ENCODE measurements at regions not wholly inside any gene's neighbourhood (a gene's known extent, or its start where the extent isn't known, plus 50 kb on each side); places are given as distances from the start of the nearest gene placed in this dataset.

GRCh38 chr2:9745153-9745899 is 97.9 kb upstream of the TAF1B start:
- in situ Hi-C loops (cut with MboI; ENCODE audit: low pct_unique_long_range_greater_than_20kb in 2 of 9, low sequenced_read_pairs in 9 of 9, unreplicated experiment in 9 of 9) = no loop called here
- WGBS, 10 experiments = 95 to 100% methylated on average over 2 of the region's 3 CpGs; no CpG with 5 or more reads in 8 of the 10 experiments
- no peak overlapping the region for H3K27ac ChIP-seq
- H3K4me1 ChIP-seq (replicated peaks in 1 of 2) = peaks cover 0 to 10% of the 10 kb centered on the region in 2 donors
- ATAC-seq (replicated peaks in 6 of 8) = no peak
- H3K4me3 ChIP-seq = no peak overlapping the region

DNA sequence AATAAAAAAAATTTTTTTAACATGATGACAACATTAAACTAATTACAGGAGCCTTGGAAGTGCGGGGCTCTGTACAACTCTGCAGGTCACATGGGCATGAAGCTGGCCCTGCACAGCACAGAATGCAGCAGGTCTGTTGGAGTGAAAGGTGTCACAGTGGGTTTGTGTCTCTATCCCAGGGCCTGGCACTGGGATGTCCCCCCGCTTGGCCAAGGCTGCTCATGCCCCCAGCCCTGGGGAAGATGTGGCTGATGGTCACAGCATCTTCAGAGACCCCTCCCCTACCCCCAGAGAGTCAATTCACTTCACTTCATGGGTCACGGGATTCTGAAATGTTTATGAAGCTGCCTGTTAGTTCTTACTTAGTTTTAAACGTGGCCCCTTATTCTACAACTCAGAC is 95.9 kb upstream of the TAF1B start:
- Histone ChIP-seq H3K4me3 (no peak overlapping the region), H3K4me1 (replicated peaks in 1 of 2) (peaks cover 0 to 10% of the 10 kb centered on the region in 2 donors), H3K27ac (no peak overlapping the region)
- WGBS, 10 experiments = 20 to 100% (median 80%) methylated on average over 1 to 3 of the region's 4 CpGs; no CpG with 5 or more reads in 3 of the 10 experiments
- in situ Hi-C loops (cut with MboI; ENCODE audit: low pct_unique_long_range_greater_than_20kb in 2 of 9, low sequenced_read_pairs in 9 of 9, unreplicated experiment in 9 of 9) = no loop called here
- no peak for ATAC-seq (replicated peaks in 6 of 8)

DNA sequence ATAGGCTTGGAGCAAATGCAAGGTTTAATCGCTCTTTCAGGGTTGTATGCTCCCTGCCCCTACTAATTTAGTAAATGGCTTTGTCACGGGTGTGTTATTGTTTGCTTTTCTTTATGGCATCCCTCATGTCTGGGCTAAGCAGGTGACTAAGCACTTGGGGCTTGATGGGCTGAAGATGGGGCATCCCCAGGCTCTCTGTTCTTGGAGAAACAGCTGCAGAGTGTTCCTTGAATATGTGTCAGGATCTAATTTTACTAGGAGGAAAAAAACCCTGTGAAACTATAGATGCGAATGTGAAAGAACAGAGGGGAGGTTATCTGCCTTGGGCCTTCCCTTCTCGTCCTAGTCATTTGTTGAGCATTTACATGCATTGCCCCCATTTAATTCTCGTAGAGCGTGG is 94.7 kb upstream of the TAF1B start:
- 33 to 100% (median 83%) methylated on average over 1 to 4 of the region's 6 CpGs; no CpG with 5 or more reads in 1 of the 10 experiments for WGBS, 10 experiments
- Histone ChIP-seq H3K4me1 (replicated peaks in 1 of 2) (peaks cover 9 to 18% of the 10 kb centered on the region in 2 donors), H3K27ac (no peak overlapping the region), H3K4me3 (no peak overlapping the region)
- in situ Hi-C loops (cut with MboI; ENCODE audit: low pct_unique_long_range_greater_than_20kb in 2 of 9, low sequenced_read_pairs in 9 of 9, unreplicated experiment in 9 of 9) = no loop called here
- no peak for ATAC-seq (replicated peaks in 6 of 8)

GRCh38 chr2:9749546-9750223 is 93.6 kb upstream of the TAF1B start:
- ATAC-seq (replicated peaks in 6 of 8) = no peak
- 61 to 86% (median 75%) methylated on average over 2 to 9 of the region's 9 CpGs; no CpG with 5 or more reads in 3 of the 10 experiments for WGBS, 10 experiments
- Histone ChIP-seq H3K4me1 (replicated peaks in 1 of 2) (peaks cover 20 to 21% of the 10 kb centered on the region in 2 donors), H3K4me3 (no peak overlapping the region), H3K27ac (no peak overlapping the region)
- in situ Hi-C loops (cut with MboI; ENCODE audit: low pct_unique_long_range_greater_than_20kb in 2 of 9, low sequenced_read_pairs in 9 of 9, unreplicated experiment in 9 of 9) = no loop called here

GRCh38 chr2:9750224-9751215 is 92.8 kb upstream of the TAF1B start:
- no peak overlapping the region for H3K4me3 ChIP-seq
- 60 to 100% (median 93%) methylated on average over 1 to 7 of the region's 9 CpGs for WGBS, 10 experiments
- H3K27ac ChIP-seq = no peak overlapping the region
- in situ Hi-C loops (cut with MboI; ENCODE audit: low pct_unique_long_range_greater_than_20kb in 2 of 9, low sequenced_read_pairs in 9 of 9, unreplicated experiment in 9 of 9) = no loop called here
- no peak for ATAC-seq (replicated peaks in 6 of 8)
- peaks cover 18 to 21% of the 10 kb centered on the region in 2 donors for H3K4me1 ChIP-seq (replicated peaks in 1 of 2)

DNA sequence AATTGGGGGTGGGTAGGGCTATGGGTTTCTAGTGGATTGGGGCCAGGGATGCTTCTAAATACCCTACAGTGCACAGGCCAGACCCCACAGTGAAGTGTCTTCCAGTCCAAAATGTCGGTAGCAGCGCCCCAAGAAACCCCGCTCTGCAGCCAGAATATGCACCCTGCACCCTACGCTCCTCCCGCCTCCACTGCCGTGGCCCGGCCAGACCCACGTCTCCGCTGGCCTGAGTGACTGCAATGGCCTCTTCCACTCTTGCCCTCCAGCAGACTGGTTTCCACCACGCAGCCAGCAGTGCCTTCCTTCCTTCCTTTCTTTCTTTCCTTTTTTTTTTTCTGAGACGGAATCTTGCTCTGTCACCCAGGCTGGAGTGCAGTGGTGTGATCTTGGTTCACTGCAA is 91.4 kb upstream of the TAF1B start:
- H3K4me3 ChIP-seq = no peak overlapping the region
- H3K4me1 ChIP-seq (replicated peaks in 1 of 2) = peaks cover 18 to 24% of the 10 kb centered on the region in 2 donors
- in situ Hi-C loops (cut with MboI; ENCODE audit: low pct_unique_long_range_greater_than_20kb in 2 of 9, low sequenced_read_pairs in 9 of 9, unreplicated experiment in 9 of 9) = no loop called here
- no peak for ATAC-seq (replicated peaks in 6 of 8)
- 83 to 100% (median 93%) methylated on average over 1 to 3 of the region's 11 CpGs; no CpG with 5 or more reads in 6 of the 10 experiments for WGBS, 10 experiments
- no peak overlapping the region for H3K27ac ChIP-seq

- in situ Hi-C loops (cut with MboI; ENCODE audit: low pct_unique_long_range_greater_than_20kb in 2 of 9, low sequenced_read_pairs in 9 of 9, unreplicated experiment in 9 of 9) = no loop called here
- peak in 3 of 8 experiments; percentile 38 to 74 (median 69) for ATAC-seq (replicated peaks in 6 of 8)
- H3K4me1 ChIP-seq (replicated peaks in 1 of 2) = peaks cover 27 to 32% of the 10 kb centered on the region in 2 donors
- no peak overlapping the region for H3K4me3 ChIP-seq
- no peak overlapping the region for H3K27ac ChIP-seq
- 27 to 93% (median 60%) methylated on average over 1 to 7 of the region's 21 CpGs; no CpG with 5 or more reads in 3 of the 10 experiments for WGBS, 10 experiments
Measured at GRCh38 chr2:9752441-9753275, 90.6 kb upstream of the TAF1B start.

- no peak overlapping the region for H3K4me3 ChIP-seq
- peak; percentile 63 to 88 (median 70) for ATAC-seq (replicated peaks in 6 of 8)
- no peak overlapping the region for H3K27ac ChIP-seq
- in situ Hi-C loops (cut with MboI; ENCODE audit: low pct_unique_long_range_greater_than_20kb in 2 of 9, low sequenced_read_pairs in 9 of 9, unreplicated experiment in 9 of 9) = no loop called here
- WGBS, 10 experiments = 0 to 14% (median 7%) methylated on average over 1 to 9 of the region's 9 CpGs; no CpG with 5 or more reads in 5 of the 10 experiments
- peaks cover 32 to 38% of the 10 kb centered on the region in 2 donors for H3K4me1 ChIP-seq (replicated peaks in 1 of 2)
Measured at GRCh38 chr2:9753276-9753600, 90.0 kb upstream of the TAF1B start.

- no peak overlapping the region for H3K4me3 ChIP-seq
- in situ Hi-C loops (cut with MboI; ENCODE audit: low pct_unique_long_range_greater_than_20kb in 2 of 9, low sequenced_read_pairs in 9 of 9, unreplicated experiment in 9 of 9) = no loop called here
- H3K4me1 ChIP-seq (replicated peaks in 1 of 2) = peaks cover 38 to 44% of the 10 kb centered on the region in 2 donors
- 13 to 80% (median 58%) methylated on average over 1 to 4 of the region's 36 CpGs; no CpG with 5 or more reads in 3 of the 10 experiments for WGBS, 10 experiments
- ATAC-seq (replicated peaks in 6 of 8) = peak in 6 of 8 experiments; percentile 1 to 4 (median 2)
- H3K27ac ChIP-seq = no peak overlapping the region
Measured at GRCh38 chr2:9753665-9754531, 89.4 kb upstream of the TAF1B start.

GRCh38 chr2:9754532-9754887 is 88.8 kb upstream of the TAF1B start:
- Histone ChIP-seq H3K27ac (no peak overlapping the region), H3K4me3 (no peak overlapping the region), H3K4me1 (replicated peaks in 1 of 2) (peaks cover 38 to 45% of the 10 kb centered on the region in 2 donors)
- no peak for ATAC-seq (replicated peaks in 6 of 8)
- in situ Hi-C loops (cut with MboI; ENCODE audit: low pct_unique_long_range_greater_than_20kb in 2 of 9, low sequenced_read_pairs in 9 of 9, unreplicated experiment in 9 of 9) = no loop called here
- 75 to 100% (median 80%) methylated on average over 1 to 5 of the region's 6 CpGs; no CpG with 5 or more reads in 7 of the 10 experiments for WGBS, 10 experiments

- Histone ChIP-seq H3K27ac (no peak overlapping the region), H3K4me1 (replicated peaks in 1 of 2) (peaks cover 38 to 45% of the 10 kb centered on the region in 2 donors), H3K4me3 (no peak overlapping the region)
- in situ Hi-C loops (cut with MboI; ENCODE audit: low pct_unique_long_range_greater_than_20kb in 2 of 9, low sequenced_read_pairs in 9 of 9, unreplicated experiment in 9 of 9) = no loop called here
- 80 to 100% (median 85%) methylated on average over 1 to 4 of the region's 11 CpGs; no CpG with 5 or more reads in 6 of the 10 experiments for WGBS, 10 experiments
- ATAC-seq (replicated peaks in 6 of 8) = no peak
Measured at GRCh38 chr2:9755008-9755407, 88.3 kb upstream of the TAF1B start.
